OCI-LY7 (cell line): ENCODE measurements at regions not wholly inside any gene's neighbourhood (a gene's known extent, or its start where the extent isn't known, plus 50 kb on each side); places are given as distances from the start of the nearest gene placed in this dataset.

ENCODE experiments used
- BruUV-seq: library from RNA; stranded (reverse); fragments of 400-500 nt; replicated peaks from 2 replicates; lab custom pipeline; 2021; lab: Mats Ljungman, UMichigan
- CTCF ChIA-PET: fragments of 300-600 bp; sonication (Branson Sonifier 250); formaldehyde crosslinking; loops from one replicate; lab custom pipeline; 2022; ENCODE audit warnings: antibody characterized with exemption; ENCODE audit not compliant: unreplicated experiment; lab: Charles Lee
- POLR2A ChIA-PET: fragments of 300-600 bp; sonication (Branson Sonifier 250); formaldehyde crosslinking; loops from one replicate; lab custom pipeline; 2022; ENCODE audit warnings: antibody characterized with exemption; lab: Charles Lee
- DNase-seq: peaks from one replicate; pipeline ENCODE4 v3.0.0-alpha.2; 2015; ENCODE audit warnings: low spot score
- H2AFZ ChIP-seq: fragments of 200-600 bp; sonication (generic), shearing (Covaris generic); 2 replicates; pipeline ENCODE4 v1.6.1; 2014; ENCODE audit warnings: mild to moderate bottlenecking, antibody characterized with exemption, low read length, moderate library complexity
- H3K27ac ChIP-seq: fragments of 200-600 bp; sonication (generic); 2 replicates; pipeline ENCODE4 v1.5.1; 2014; ENCODE audit warnings: mixed run types, low read depth, mild to moderate bottlenecking, moderate library complexity, low read length, inconsistent platforms; ENCODE audit not compliant: poor library complexity, severe bottlenecking
- H3K36me3 ChIP-seq: fragments of 200-600 bp; sonication (generic); 2 replicates; pipeline ENCODE4 v1.6.1; 2014; ENCODE audit warnings: mild to moderate bottlenecking, antibody characterized with exemption, low read length, moderate library complexity, mixed read lengths; ENCODE audit not compliant: insufficient read depth
- H3K4me1 ChIP-seq: fragments of 200-600 bp; sonication (generic); 2 replicates; pipeline ENCODE4 v1.5.1; 2014; ENCODE audit warnings: mild to moderate bottlenecking, low read length; ENCODE audit not compliant: insufficient read depth, poor library complexity, severe bottlenecking
- H3K4me2 ChIP-seq: fragments of 200-600 bp; sonication (generic); 2 replicates; pipeline ENCODE4 v1.6.1; 2014; ENCODE audit warnings: mild to moderate bottlenecking, low read length
- H3K4me3 ChIP-seq: fragments of 200-600 bp; sonication (generic); 2 replicates; pipeline ENCODE4 v1.5.1; 2014; ENCODE audit warnings: mild to moderate bottlenecking, low read depth, low read length; ENCODE audit not compliant: poor library complexity, severe bottlenecking
- H3K79me2 ChIP-seq: fragments of 200-600 bp; sonication (generic); 2 replicates; pipeline ENCODE4 v1.6.1; 2016; ENCODE audit warnings: low read depth, mild to moderate bottlenecking, low read length, moderate library complexity, mixed read lengths; ENCODE audit not compliant: insufficient read depth
- H3K9me2 ChIP-seq: fragments of 200-600 bp; sonication (generic); 2 replicates; pipeline ENCODE4 v1.6.1; 2016; ENCODE audit warnings: mild to moderate bottlenecking, low read length, mixed read lengths; ENCODE audit not compliant: insufficient read depth
- H3K9me3 ChIP-seq: fragments of 200-600 bp; sonication (generic); 2 replicates; pipeline ENCODE4 v1.6.1; 2014; ENCODE audit warnings: mild to moderate bottlenecking, mixed run types, low read length, mixed read lengths
- H4K20me1 ChIP-seq: fragments of 200-600 bp; sonication (generic); 2 replicates; pipeline ENCODE4 v1.6.1; 2014; ENCODE audit warnings: mild to moderate bottlenecking, antibody characterized with exemption, low read length, moderate library complexity, mixed read lengths; ENCODE audit not compliant: insufficient read depth
- EZH2phosphoT487 ChIP-seq: fragments of 200-600 bp; sonication (generic); IDR thresholded peaks from 2 replicates; pipeline ENCODE4 v1.6.1; 2018; ENCODE audit warnings: low read depth, borderline replicate concordance, mild to moderate bottlenecking, mixed run types, antibody characterized with exemption, low read length, moderate library complexity, mixed read lengths
- intact Hi-C: fragments of 100-400 bp; cut with micrococcal nuclease; formaldehyde crosslinking; loops from one replicate; pipeline ENCODE4 v1.10.0; 2022; ENCODE audit not compliant: unreplicated experiment
- TF ChIP-seq, protein P1 (sequence below): fragments of 200-600 bp; sonication (generic); conservative IDR thresholded peaks from 2 replicates; pipeline ENCODE4 v1.5.1; 2014; ENCODE audit warnings: mild to moderate bottlenecking, antibody characterized with exemption, low read length, moderate library complexity, mixed read lengths

DNA sequence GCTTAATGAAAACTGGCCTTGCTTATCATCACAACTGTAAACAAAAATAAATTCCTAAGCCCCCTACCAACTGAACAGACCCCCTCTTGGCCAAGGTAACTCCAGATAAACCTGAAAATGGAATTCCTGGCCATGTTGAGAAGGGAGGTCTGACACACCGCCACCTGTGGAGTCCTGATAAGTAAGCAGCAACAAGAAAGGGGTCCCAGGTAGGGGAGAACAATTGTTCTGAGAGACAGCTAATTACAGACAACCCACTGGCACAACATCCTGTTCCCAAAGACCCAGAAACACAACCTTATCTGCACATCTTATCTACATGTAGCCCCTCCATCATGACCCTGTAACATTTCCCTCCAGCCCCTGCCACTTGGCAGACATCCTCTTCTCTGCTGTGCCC, 91.2 kb upstream of the TNR start:
- Histone ChIP-seq H3K9me3 (no peaks in the 10 kb centered on the region), H3K4me2 (no peak overlapping the region), H3K27ac (no peak overlapping the region), H3K9me2 (no peaks in the 10 kb centered on the region), H3K4me1 (no peaks in the 10 kb centered on the region), H4K20me1 (no peaks in the 10 kb centered on the region), H2AFZ (no peak overlapping the region), H3K4me3 (no peak overlapping the region), H3K36me3 (no peaks in the 10 kb centered on the region), H3K79me2 (no peaks in the 10 kb centered on the region)
- no peak for TF ChIP-seq EZH2phosphoT487
- TF ChIP-seq, protein P1, sequence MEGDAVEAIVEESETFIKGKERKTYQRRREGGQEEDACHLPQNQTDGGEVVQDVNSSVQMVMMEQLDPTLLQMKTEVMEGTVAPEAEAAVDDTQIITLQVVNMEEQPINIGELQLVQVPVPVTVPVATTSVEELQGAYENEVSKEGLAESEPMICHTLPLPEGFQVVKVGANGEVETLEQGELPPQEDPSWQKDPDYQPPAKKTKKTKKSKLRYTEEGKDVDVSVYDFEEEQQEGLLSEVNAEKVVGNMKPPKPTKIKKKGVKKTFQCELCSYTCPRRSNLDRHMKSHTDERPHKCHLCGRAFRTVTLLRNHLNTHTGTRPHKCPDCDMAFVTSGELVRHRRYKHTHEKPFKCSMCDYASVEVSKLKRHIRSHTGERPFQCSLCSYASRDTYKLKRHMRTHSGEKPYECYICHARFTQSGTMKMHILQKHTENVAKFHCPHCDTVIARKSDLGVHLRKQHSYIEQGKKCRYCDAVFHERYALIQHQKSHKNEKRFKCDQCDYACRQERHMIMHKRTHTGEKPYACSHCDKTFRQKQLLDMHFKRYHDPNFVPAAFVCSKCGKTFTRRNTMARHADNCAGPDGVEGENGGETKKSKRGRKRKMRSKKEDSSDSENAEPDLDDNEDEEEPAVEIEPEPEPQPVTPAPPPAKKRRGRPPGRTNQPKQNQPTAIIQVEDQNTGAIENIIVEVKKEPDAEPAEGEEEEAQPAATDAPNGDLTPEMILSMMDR = no peak
- ChIA-PET POLR2A (interaction anchor here (0.6 kb wide), 1 partner anchor 207 kb away, joined by 4 read pairs; no protein-coding TSS in a partner anchor), CTCF (no interaction called here)
- DNase-seq = no peak
- intact Hi-C loops = no loop called here
- no TSS peak for BruUV-seq

DNA sequence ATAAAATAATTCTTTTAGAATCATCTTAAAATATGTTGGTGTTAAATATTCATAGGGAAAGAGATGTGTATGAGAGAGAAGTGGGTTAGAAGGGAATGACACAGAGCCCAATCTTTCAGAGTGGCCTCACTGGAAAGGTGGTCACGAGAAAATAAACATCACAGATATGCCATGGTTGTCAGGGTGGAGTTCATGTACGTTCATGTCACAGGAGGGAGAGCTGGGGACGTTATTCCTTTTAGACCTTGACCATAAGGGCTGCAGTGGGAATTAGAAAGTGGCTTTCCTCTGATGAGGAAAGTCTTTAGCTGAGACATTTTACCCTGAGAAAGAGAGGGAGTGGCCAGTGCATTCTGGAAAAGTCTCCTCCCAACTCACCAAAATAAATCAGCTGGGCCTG, 90.6 kb upstream of the TNR start:
- CTCF ChIA-PET = no interaction called here
- POLR2A ChIA-PET = interaction anchor here (0.6 to 0.8 kb wide), 2 partner anchors 206 to 270 kb away, joined by 3 to 4 read pairs; no protein-coding TSS in a partner anchor
- H4K20me1 ChIP-seq = no peaks in the 10 kb centered on the region
- H3K4me2 ChIP-seq = no peak overlapping the region
- H3K36me3 ChIP-seq = no peaks in the 10 kb centered on the region
- no peak for DNase-seq
- H3K27ac ChIP-seq = no peak overlapping the region
- TF ChIP-seq, protein P1 = no peak
- TF ChIP-seq EZH2phosphoT487 = no peak
- no TSS peak for BruUV-seq
- H3K4me1 ChIP-seq = no peaks in the 10 kb centered on the region
- intact Hi-C loops = no loop called here
- no peaks in the 10 kb centered on the region for H3K9me3 ChIP-seq
- no peaks in the 10 kb centered on the region for H3K79me2 ChIP-seq
- H3K9me2 ChIP-seq = no peaks in the 10 kb centered on the region
- no peak overlapping the region for H3K4me3 ChIP-seq
- no peak overlapping the region for H2AFZ ChIP-seq

DNA sequence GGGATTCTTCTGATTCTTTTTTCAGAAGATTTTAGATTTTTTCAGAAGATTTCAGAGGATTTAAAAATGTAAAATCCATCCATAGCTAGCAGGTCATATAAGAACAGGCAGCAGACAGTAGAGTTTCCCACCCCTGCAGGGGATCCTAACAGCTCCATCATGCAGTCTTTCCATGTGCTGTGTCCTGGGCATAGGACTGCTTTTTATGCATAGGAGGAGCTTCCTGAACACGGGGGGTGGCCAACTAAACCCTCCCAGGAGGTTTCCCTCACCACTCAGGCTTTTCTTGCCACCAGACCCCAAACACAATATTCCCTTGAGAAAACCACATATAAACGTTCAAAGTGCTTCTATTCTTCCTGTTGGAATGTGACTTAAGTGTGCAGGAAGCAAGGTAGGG, 90.1 kb upstream of the TNR start:
- no peak for DNase-seq
- no peaks in the 10 kb centered on the region for H4K20me1 ChIP-seq
- no peaks in the 10 kb centered on the region for H3K36me3 ChIP-seq
- no peaks in the 10 kb centered on the region for H3K4me1 ChIP-seq
- no TSS peak for BruUV-seq
- no peaks in the 10 kb centered on the region for H3K9me3 ChIP-seq
- no peak overlapping the region for H3K4me3 ChIP-seq
- no peak overlapping the region for H3K27ac ChIP-seq
- H3K79me2 ChIP-seq = no peaks in the 10 kb centered on the region
- H2AFZ ChIP-seq = no peak overlapping the region
- ChIA-PET POLR2A (interaction anchor here (0.8 kb wide), 1 partner anchor 270 kb away, joined by 3 read pairs; no protein-coding TSS in a partner anchor), CTCF (no interaction called here)
- H3K4me2 ChIP-seq = no peak overlapping the region
- H3K9me2 ChIP-seq = no peaks in the 10 kb centered on the region
- intact Hi-C loops = no loop called here
- TF ChIP-seq EZH2phosphoT487 = no peak
- TF ChIP-seq, protein P1 = no peak
